ENCODE measurements at regions not wholly inside any gene's neighbourhood (a gene's known extent, or its start where the extent isn't known, plus 50 kb on each side); places are given as distances from the start of the nearest gene placed in this dataset.

- Histone ChIP-seq H3K36me3 (ENCODE audit: control insufficient read depth, insufficient read depth, low read length) (no peaks in the 10 kb centered on the region), H3K27me3 (ENCODE audit: control insufficient read depth, insufficient read depth, low read length) (no peaks in the 10 kb centered on the region), H3K4me3 (ENCODE audit: low read depth, low read length) (no peak overlapping the region)
- DNase-seq (ENCODE audit: low read depth) = no peak
- ChIA-PET POLR2A (no interaction called here), CTCF (no interaction called here)
- TF ChIP-seq, protein P1, sequence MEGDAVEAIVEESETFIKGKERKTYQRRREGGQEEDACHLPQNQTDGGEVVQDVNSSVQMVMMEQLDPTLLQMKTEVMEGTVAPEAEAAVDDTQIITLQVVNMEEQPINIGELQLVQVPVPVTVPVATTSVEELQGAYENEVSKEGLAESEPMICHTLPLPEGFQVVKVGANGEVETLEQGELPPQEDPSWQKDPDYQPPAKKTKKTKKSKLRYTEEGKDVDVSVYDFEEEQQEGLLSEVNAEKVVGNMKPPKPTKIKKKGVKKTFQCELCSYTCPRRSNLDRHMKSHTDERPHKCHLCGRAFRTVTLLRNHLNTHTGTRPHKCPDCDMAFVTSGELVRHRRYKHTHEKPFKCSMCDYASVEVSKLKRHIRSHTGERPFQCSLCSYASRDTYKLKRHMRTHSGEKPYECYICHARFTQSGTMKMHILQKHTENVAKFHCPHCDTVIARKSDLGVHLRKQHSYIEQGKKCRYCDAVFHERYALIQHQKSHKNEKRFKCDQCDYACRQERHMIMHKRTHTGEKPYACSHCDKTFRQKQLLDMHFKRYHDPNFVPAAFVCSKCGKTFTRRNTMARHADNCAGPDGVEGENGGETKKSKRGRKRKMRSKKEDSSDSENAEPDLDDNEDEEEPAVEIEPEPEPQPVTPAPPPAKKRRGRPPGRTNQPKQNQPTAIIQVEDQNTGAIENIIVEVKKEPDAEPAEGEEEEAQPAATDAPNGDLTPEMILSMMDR (IDR thresholded peaks at IDR 0.05; ENCODE audit: insufficient read depth, low read depth, low read length) = no peak
These were observed 634.3 kb downstream of the BRD1 start for GRCh38 chr22:49193348-49193747.

- Histone ChIP-seq H3K36me3 (ENCODE audit: control insufficient read depth, insufficient read depth, low read length) (no peaks in the 10 kb centered on the region), H3K4me3 (ENCODE audit: low read depth, low read length) (no peak overlapping the region), H3K27me3 (ENCODE audit: control insufficient read depth, insufficient read depth, low read length) (no peaks in the 10 kb centered on the region)
- TF ChIP-seq, protein P1 (IDR thresholded peaks at IDR 0.05; ENCODE audit: insufficient read depth, low read depth, low read length) = no peak
- no peak for DNase-seq (ENCODE audit: low read depth)
- ChIA-PET CTCF (no interaction called here), POLR2A (no interaction called here)
These were observed 634.8 kb downstream of the BRD1 start for GRCh38 chr22:49192857-49193250.

- no peaks in the 10 kb centered on the region for H3K36me3 ChIP-seq (ENCODE audit: control insufficient read depth, insufficient read depth, low read length)
- DNase-seq (ENCODE audit: low read depth) = no peak
- no peaks in the 10 kb centered on the region for H3K27me3 ChIP-seq (ENCODE audit: control insufficient read depth, insufficient read depth, low read length)
- ChIA-PET CTCF (no interaction called here), POLR2A (no interaction called here)
- H3K4me3 ChIP-seq (ENCODE audit: low read depth, low read length) = no peak overlapping the region
- TF ChIP-seq, protein P1 (IDR thresholded peaks at IDR 0.05; ENCODE audit: insufficient read depth, low read depth, low read length) = no peak
These were observed 635.4 kb downstream of the BRD1 start for GRCh38 chr22:49192180-49192856.

- ChIA-PET CTCF (no interaction called here), POLR2A (no interaction called here)
- TF ChIP-seq, protein P1 (IDR thresholded peaks at IDR 0.05; ENCODE audit: insufficient read depth, low read depth, low read length) = no peak
- no peak for DNase-seq (ENCODE audit: low read depth)
- no peaks in the 10 kb centered on the region for H3K27me3 ChIP-seq (ENCODE audit: control insufficient read depth, insufficient read depth, low read length)
- H3K36me3 ChIP-seq (ENCODE audit: control insufficient read depth, insufficient read depth, low read length) = no peaks in the 10 kb centered on the region
- no peak overlapping the region for H3K4me3 ChIP-seq (ENCODE audit: low read depth, low read length)
These were observed 636.1 kb downstream of the BRD1 start for GRCh38 chr22:49191506-49191980.

DNA sequence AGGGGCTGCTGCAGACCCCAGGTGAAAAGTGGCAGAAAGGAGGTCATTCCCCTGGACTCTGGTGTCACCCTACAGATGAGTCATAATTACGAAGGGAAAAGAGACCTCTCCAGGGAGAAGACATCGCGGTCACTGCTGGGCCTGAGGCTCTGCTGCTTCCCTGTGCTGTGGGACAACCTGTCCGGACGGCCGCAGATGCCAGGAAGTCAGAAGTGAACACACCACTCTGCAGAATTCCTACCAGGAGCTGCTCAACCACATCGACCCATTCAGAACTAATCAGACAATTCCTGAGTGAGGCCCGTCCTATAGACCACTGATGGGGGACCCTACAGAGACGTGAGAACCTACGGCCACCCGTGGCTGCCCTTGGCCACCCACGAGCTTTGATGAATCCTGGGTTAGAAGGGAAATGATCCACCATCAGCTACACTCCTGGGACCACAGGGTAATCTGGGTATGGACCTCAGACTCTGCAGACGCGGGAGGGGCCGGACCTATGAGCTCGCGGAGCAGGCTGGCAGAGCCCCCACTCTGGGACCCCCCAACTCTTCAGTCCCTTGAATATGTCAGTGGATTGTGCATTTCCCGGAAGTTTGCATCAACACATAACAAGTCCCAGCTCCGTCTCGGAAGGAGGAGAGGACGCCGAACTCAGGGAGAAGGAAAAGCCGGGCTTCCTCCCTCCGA, 636.7 kb downstream of the BRD1 start:
- H3K27me3 ChIP-seq (ENCODE audit: control insufficient read depth, insufficient read depth, low read length) = no peaks in the 10 kb centered on the region
- DNase-seq (ENCODE audit: low read depth) = no peak
- H3K36me3 ChIP-seq (ENCODE audit: control insufficient read depth, insufficient read depth, low read length) = no peaks in the 10 kb centered on the region
- H3K4me3 ChIP-seq (ENCODE audit: low read depth, low read length) = no peak overlapping the region
- POLR2A ChIA-PET = no interaction called here
- TF ChIP-seq, protein P1 (IDR thresholded peaks at IDR 0.05; ENCODE audit: insufficient read depth, low read depth, low read length) = no peak
- CTCF ChIA-PET = no interaction called here

All from BJ (cell line).